ENCODE measurements at regions not wholly inside any gene's neighbourhood (a gene's known extent, or its start where the extent isn't known, plus 50 kb on each side); places are given as distances from the start of the nearest gene placed in this dataset.

GRCh38 chr12:115323223-115323905 is 639.4 kb upstream of the TBX3 start:
- DNase-seq, result no peak

GRCh38 chr12:115322275-115322674 is 638.3 kb upstream of the TBX3 start:
- no peaks in the 10 kb centered on the region for H3K27me3 ChIP-seq (ENCODE audit: insufficient read depth)
- no peaks in the 10 kb centered on the region for H3K9me2 ChIP-seq
- H4K20me1 ChIP-seq (ENCODE audit: insufficient read depth), result no peaks in the 10 kb centered on the region
- TF ChIP-seq EP300 (IDR thresholded peaks at IDR 0.05; ENCODE audit: borderline replicate concordance in 1 of 2, low read depth in 1 of 2, low read length in 1 of 2) (peak in 1 of 2 experiments; percentile 30; a peak in 1 of 4 replicates), RFX5 (IDR thresholded peaks at IDR 0.05; ENCODE audit: low read length) (no peak), RXRA (IDR thresholded peaks at IDR 0.05; ENCODE audit: borderline replicate concordance, low read depth) (peak; percentile 48; the same call in 1 of the 2 replicates), JUND (IDR thresholded peaks at IDR 0.05) (0 out of 2 replicates have a peak, but pooled peaks have one; percentile 12), TCF12 (IDR thresholded peaks at IDR 0.05) (peak; percentile 70), TAF1 (IDR thresholded peaks at IDR 0.05; ENCODE audit: borderline replicate concordance, low read depth, low read length) (no peak), MEF2A (IDR thresholded peaks at IDR 0.05; ENCODE audit: borderline replicate concordance, low read depth) (peak; percentile 74), PBX3 (IDR thresholded peaks at IDR 0.05) (peak; percentile 10; the same call in 1 of the 2 replicates)
- H2AFZ ChIP-seq (ENCODE audit: low read depth), result peak overlapping the region; percentile 42; the same call in 1 of the 2 replicates
- no peaks in the 10 kb centered on the region for H3K79me2 ChIP-seq (ENCODE audit: insufficient read depth)
- peak overlapping the region in 1 of 2 experiments; percentile 79; a peak in 2 of 4 replicates for H3K27ac ChIP-seq (ENCODE audit: low read depth in 2 of 2, low read length in 1 of 2)
- 18% methylated on average over 4 of the region's 4 CpGs for WGBS (ENCODE audit: low lambda C conversion rate)
- peaks cover 18% of the 10 kb centered on the region for H3F3A ChIP-seq (replicated peaks; ENCODE audit: insufficient read depth)
- CTCF ChIA-PET, result no interaction called here
- POLR2A ChIA-PET, result no interaction called here
- peaks cover 11 to 23% of the 10 kb centered on the region in 2 experiments; a peak in 2 of 4 replicates for H3K4me1 ChIP-seq (ENCODE audit: control insufficient read depth in 1 of 2, insufficient read depth in 2 of 2, low read depth in 1 of 2, low read length in 1 of 2)
- no peak overlapping the region; the same call in 1 of the 2 replicates for H3K4me2 ChIP-seq
- no peak overlapping the region for H3K4me3 ChIP-seq (ENCODE audit: low read depth in 2 of 2, low read length in 1 of 2)
- no peaks in the 10 kb centered on the region for H3K36me3 ChIP-seq (replicated peaks in 1 of 2; ENCODE audit: control insufficient read depth in 1 of 2, insufficient read depth in 2 of 2, low read length in 1 of 2)
- H3K9ac ChIP-seq, result peak overlapping the region; percentile 29; the same call in 1 of the 2 replicates
- DNase-seq, result no peak
- no peaks in the 10 kb centered on the region for H3K9me3 ChIP-seq

More at GRCh38 chr12:115323223-115323905, 639.4 kb upstream of the TBX3 start:
- 89% methylated on average over 3 of the region's 3 CpGs for WGBS (ENCODE audit: low lambda C conversion rate)
- peaks cover 11 to 23% of the 10 kb centered on the region in 2 experiments; a peak in 2 of 4 replicates for H3K4me1 ChIP-seq (ENCODE audit: control insufficient read depth in 1 of 2, insufficient read depth in 2 of 2, low read depth in 1 of 2, low read length in 1 of 2)
- H2AFZ ChIP-seq (ENCODE audit: low read depth), result no peak overlapping the region; the same call in 1 of the 2 replicates
- no peak overlapping the region for H3K4me2 ChIP-seq
- H3K9me2 ChIP-seq, result no peaks in the 10 kb centered on the region
- no peaks in the 10 kb centered on the region for H3K27me3 ChIP-seq (ENCODE audit: insufficient read depth)
- POLR2A ChIA-PET, result no interaction called here
- CTCF ChIA-PET, result no interaction called here
- no peaks in the 10 kb centered on the region for H3K36me3 ChIP-seq (replicated peaks in 1 of 2; ENCODE audit: control insufficient read depth in 1 of 2, insufficient read depth in 2 of 2, low read length in 1 of 2)
- no peaks in the 10 kb centered on the region for H3K9me3 ChIP-seq
- H3K4me3 ChIP-seq (ENCODE audit: low read depth in 2 of 2, low read length in 1 of 2), result no peak overlapping the region
- peaks cover 18% of the 10 kb centered on the region for H3F3A ChIP-seq (replicated peaks; ENCODE audit: insufficient read depth)
- H3K27ac ChIP-seq (ENCODE audit: low read depth in 2 of 2, low read length in 1 of 2), result peak overlapping the region in 1 of 2 experiments; percentile 57; a peak in 2 of 4 replicates
- no peak for TF ChIP-seq GATA2 (CRISPR knock-in tag; IDR thresholded peaks at IDR 0.05)
- no peak for TF ChIP-seq NRF1 (IDR thresholded peaks at IDR 0.05; ENCODE audit: low read depth, low read length)
- TF ChIP-seq TAF1 (IDR thresholded peaks at IDR 0.05; ENCODE audit: borderline replicate concordance, low read depth, low read length), result no peak
- TF ChIP-seq USF2 (IDR thresholded peaks at IDR 0.05; ENCODE audit: borderline replicate concordance, low read depth, low read length), result no peak
- TF ChIP-seq RCOR1 (IDR thresholded peaks at IDR 0.05; ENCODE audit: low read length), result no peak
- peak; percentile 41; the same call in 1 of the 2 replicates for TF ChIP-seq FOSL2 (IDR thresholded peaks at IDR 0.05; ENCODE audit: borderline replicate concordance, low read depth)
- peak; percentile 87 for TF ChIP-seq TCF12 (IDR thresholded peaks at IDR 0.05)
- no peak for TF ChIP-seq POLR2AphosphoS5 (IDR thresholded peaks at IDR 0.05; ENCODE audit: low read depth, low read length)
- H3K9ac ChIP-seq, result no peak overlapping the region
- H4K20me1 ChIP-seq (ENCODE audit: insufficient read depth), result no peaks in the 10 kb centered on the region
- no peaks in the 10 kb centered on the region for H3K79me2 ChIP-seq (ENCODE audit: insufficient read depth)

Measured in SK-N-SH (cell line).